HG02970 (cell line): ENCODE measurements at regions not wholly inside any gene's neighbourhood (a gene's known extent, or its start where the extent isn't known, plus 50 kb on each side); places are given as distances from the start of the nearest gene placed in this dataset.
"Not testable (repeated sequence)": the region's sequence is repeated elsewhere in the genome, so short reads cannot be mapped to it uniquely, and the experiment has no call there.

Experiments
- ATAC-seq: cut with Tn5 transposase; IDR thresholded peaks from one replicate; pipeline ENCODE4 v1.9.1; 2021; ENCODE audit warnings: mild to moderate bottlenecking, moderate library complexity, moderate number of reproducible peaks; ENCODE audit not compliant: unreplicated experiment, low FRiP score

GRCh38 chr10:2225609-2226008 lies 488.3 kb upstream of the ADARB2 start:
- no peak for ATAC-seq

GRCh38 chr10:2223548-2224320 lies 486.4 kb upstream of the ADARB2 start:
- ATAC-seq, result no peak

GRCh38 chr10:2222631-2223030 lies 485.3 kb upstream of the ADARB2 start:
- no peak for ATAC-seq

- no peak for ATAC-seq
Measured at GRCh38 chr10:2214805-2215204, 477.5 kb upstream of the ADARB2 start.

GRCh38 chr10:2214092-2214491 lies 476.8 kb upstream of the ADARB2 start:
- ATAC-seq, result no peak

GRCh38 chr10:2212244-2212834 lies 475.0 kb upstream of the ADARB2 start:
- ATAC-seq, result no peak

GRCh38 chr10:2210088-2210487 lies 472.8 kb upstream of the ADARB2 start:
- no peak for ATAC-seq

GRCh38 chr10:2208106-2208505 lies 470.8 kb upstream of the ADARB2 start:
- no peak for ATAC-seq

GRCh38 chr10:2207246-2207922 lies 470.1 kb upstream of the ADARB2 start:
- no peak for ATAC-seq

- ATAC-seq, result no peak
Measured at GRCh38 chr10:2205406-2205805, 468.1 kb upstream of the ADARB2 start.

GRCh38 chr10:2202401-2202800 lies 465.1 kb upstream of the ADARB2 start:
- no peak for ATAC-seq

- ATAC-seq, result no peak
Measured at GRCh38 chr10:2201534-2202099, 464.3 kb upstream of the ADARB2 start.

- no peak for ATAC-seq
Measured at GRCh38 chr10:2197663-2198062, 460.3 kb upstream of the ADARB2 start.

GRCh38 chr10:2196272-2196671 lies 458.9 kb upstream of the ADARB2 start:
- no peak for ATAC-seq

GRCh38 chr10:2189356-2189755 lies 452.0 kb upstream of the ADARB2 start:
- ATAC-seq, result not testable (repeated sequence)

- no peak for ATAC-seq
Measured at GRCh38 chr10:2188371-2188770, 451.0 kb upstream of the ADARB2 start.

GRCh38 chr10:2173327-2173726 lies 436.0 kb upstream of the ADARB2 start:
- no peak for ATAC-seq

- no peak for ATAC-seq
Measured at GRCh38 chr10:2165771-2166460, 428.6 kb upstream of the ADARB2 start.

GRCh38 chr10:2150288-2150687 lies 413.0 kb upstream of the ADARB2 start:
- no peak for ATAC-seq

- no peak for ATAC-seq
Measured at GRCh38 chr10:2145926-2146478, 408.7 kb upstream of the ADARB2 start.
